ENCODE measurements at regions not wholly inside any gene's neighbourhood (a gene's known extent, or its start where the extent isn't known, plus 50 kb on each side); places are given as distances from the start of the nearest gene placed in this dataset.

- H3K9me3 ChIP-seq: no peaks in the 10 kb centered on the region
- TF ChIP-seq CTCF (IDR thresholded peaks at IDR 0.05): no peak
- H3K4me1 ChIP-seq: no peaks in the 10 kb centered on the region
- H3K36me3 ChIP-seq: no peaks in the 10 kb centered on the region
- intact Hi-C loops (cut with DNase I): no loop called here
- no peak overlapping the region for H3K4me3 ChIP-seq
- no peaks in the 10 kb centered on the region for H3K27me3 ChIP-seq
- no peak overlapping the region for H3K27ac ChIP-seq
- DNase-seq (no peak), ATAC-seq (no peak)
Measured at GRCh38 chr5:87906962-87907361, 361.7 kb downstream of the TMEM161B start.

- intact Hi-C loops (cut with DNase I): no loop called here
Measured at GRCh38 chr5:87900419-87900818, 368.2 kb downstream of the TMEM161B start.

GRCh38 chr5:87899721-87900131 is 368.9 kb downstream of the TMEM161B start:
- Histone ChIP-seq H3K4me3 (no peak overlapping the region), H3K27ac (no peak overlapping the region), H3K4me1 (no peaks in the 10 kb centered on the region), H3K9me3 (no peaks in the 10 kb centered on the region), H3K27me3 (no peaks in the 10 kb centered on the region), H3K36me3 (no peaks in the 10 kb centered on the region)
- ATAC-seq (no peak), DNase-seq (no peak)
- TF ChIP-seq CTCF (IDR thresholded peaks at IDR 0.05): no peak
- intact Hi-C loops (cut with DNase I): no loop called here

More at GRCh38 chr5:87900419-87900818, 368.2 kb downstream of the TMEM161B start:
- TF ChIP-seq CTCF (IDR thresholded peaks at IDR 0.05): no peak
- Histone ChIP-seq H3K36me3 (no peaks in the 10 kb centered on the region), H3K27me3 (no peaks in the 10 kb centered on the region), H3K4me1 (no peaks in the 10 kb centered on the region), H3K4me3 (no peak overlapping the region), H3K9me3 (no peaks in the 10 kb centered on the region), H3K27ac (no peak overlapping the region)
- no peak for DNase-seq
- no peak for ATAC-seq

- DNase-seq: no peak
- Histone ChIP-seq H3K4me1 (no peaks in the 10 kb centered on the region), H3K4me3 (no peak overlapping the region), H3K27ac (no peak overlapping the region), H3K9me3 (no peaks in the 10 kb centered on the region), H3K27me3 (no peaks in the 10 kb centered on the region), H3K36me3 (no peaks in the 10 kb centered on the region)
- no peak for TF ChIP-seq CTCF (IDR thresholded peaks at IDR 0.05)
- intact Hi-C loops (cut with DNase I): no loop called here
- ATAC-seq: no peak
Measured at GRCh38 chr5:87899208-87899661, 369.4 kb downstream of the TMEM161B start.

- TF ChIP-seq CTCF (IDR thresholded peaks at IDR 0.05): no peak
- Histone ChIP-seq H3K27ac (no peak overlapping the region), H3K4me1 (no peaks in the 10 kb centered on the region), H3K9me3 (no peaks in the 10 kb centered on the region), H3K4me3 (no peak overlapping the region), H3K27me3 (no peaks in the 10 kb centered on the region), H3K36me3 (no peaks in the 10 kb centered on the region)
- no peak for ATAC-seq
- DNase-seq: no peak
- intact Hi-C loops (cut with DNase I): no loop called here
Measured at GRCh38 chr5:87898574-87898973, 370.1 kb downstream of the TMEM161B start.

Data from left lung (tissue), 4 donors.